Ascending aorta (tissue), 2 donors: ENCODE measurements at regions not wholly inside any gene's neighbourhood (a gene's known extent, or its start where the extent isn't known, plus 50 kb on each side); places are given as distances from the start of the nearest gene placed in this dataset.

Experiments used
- DNase-seq, 2 donors: peaks; one replicate each; pipeline ENCODE4 v3.0.0-alpha.2; 2019; ENCODE audit warnings: low spot score in 2 of 2
- H3K27ac ChIP-seq, 2 donors: fragments of 200-600 bp; sonication (generic); one replicate each; pipeline ENCODE4 v1.5.1; 2016 to 2017; ENCODE audit warnings: mild to moderate bottlenecking in 1 of 2
- H3K27me3 ChIP-seq: fragments of 200-600 bp; sonication (generic); one replicate; pipeline ENCODE4 v1.5.1; 2017
- H3K36me3 ChIP-seq, 2 donors: fragments of 200-600 bp; sonication (generic); one replicate each; pipeline ENCODE4 v1.5.1; 2016
- H3K4me1 ChIP-seq, 2 donors: fragments of 200-600 bp; sonication (generic); one replicate each; pipeline ENCODE4 v1.5.1; 2016 to 2017; ENCODE audit warnings: mild to moderate bottlenecking in 1 of 2
- H3K4me3 ChIP-seq, 2 donors: fragments of 200-600 bp; sonication (generic); one replicate each; pipeline ENCODE4 v1.5.1; 2016 to 2017; ENCODE audit warnings: mild to moderate bottlenecking in 1 of 2
- H3K9me3 ChIP-seq, 2 donors: fragments of 200-600 bp; sonication (generic); one replicate each; pipeline ENCODE4 v1.5.1; 2016
- CTCF ChIP-seq, 3 experiments: fragments of 200-600 bp in 2 of 3; fragments of 450-650 bp in 1 of 3; sonication (generic) in 2 of 3; IDR thresholded peaks; one replicate each; pipeline ENCODE4 v1.5.1; 2016 to 2019; ENCODE audit warnings: antibody characterized with exemption in 3 of 3, mild to moderate bottlenecking in 1 of 3, moderate library complexity in 1 of 3
- intact Hi-C: fragments of 100-400 bp; cut with DNase I; formaldehyde crosslinking; loops from one replicate; pipeline ENCODE4 v1.15.1; 2023

DNA sequence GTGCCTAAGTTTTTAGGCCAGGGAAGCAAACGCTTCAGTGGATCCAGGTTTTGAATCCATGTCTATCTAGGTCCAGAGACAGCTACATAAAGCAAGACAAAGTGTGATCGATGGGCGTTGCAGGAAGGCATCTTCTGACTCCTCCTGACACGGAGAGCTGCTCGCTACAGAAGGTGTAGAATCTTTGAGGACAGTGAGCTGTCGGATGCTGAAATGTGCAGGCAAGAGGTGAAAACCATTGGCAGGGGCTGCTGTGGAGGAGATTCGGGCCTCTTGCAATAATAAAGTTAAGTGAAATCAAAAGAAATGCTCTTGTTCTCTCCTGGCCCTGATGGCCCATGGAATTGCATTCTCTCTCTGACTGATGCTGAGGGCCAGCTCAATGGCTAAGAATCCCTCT lies 336.2 kb downstream of the CYRIA start:
- intact Hi-C loops: no loop called here
- H3K27me3 ChIP-seq: no peaks in the 10 kb centered on the region
- no peaks in the 10 kb centered on the region for H3K36me3 ChIP-seq

DNA sequence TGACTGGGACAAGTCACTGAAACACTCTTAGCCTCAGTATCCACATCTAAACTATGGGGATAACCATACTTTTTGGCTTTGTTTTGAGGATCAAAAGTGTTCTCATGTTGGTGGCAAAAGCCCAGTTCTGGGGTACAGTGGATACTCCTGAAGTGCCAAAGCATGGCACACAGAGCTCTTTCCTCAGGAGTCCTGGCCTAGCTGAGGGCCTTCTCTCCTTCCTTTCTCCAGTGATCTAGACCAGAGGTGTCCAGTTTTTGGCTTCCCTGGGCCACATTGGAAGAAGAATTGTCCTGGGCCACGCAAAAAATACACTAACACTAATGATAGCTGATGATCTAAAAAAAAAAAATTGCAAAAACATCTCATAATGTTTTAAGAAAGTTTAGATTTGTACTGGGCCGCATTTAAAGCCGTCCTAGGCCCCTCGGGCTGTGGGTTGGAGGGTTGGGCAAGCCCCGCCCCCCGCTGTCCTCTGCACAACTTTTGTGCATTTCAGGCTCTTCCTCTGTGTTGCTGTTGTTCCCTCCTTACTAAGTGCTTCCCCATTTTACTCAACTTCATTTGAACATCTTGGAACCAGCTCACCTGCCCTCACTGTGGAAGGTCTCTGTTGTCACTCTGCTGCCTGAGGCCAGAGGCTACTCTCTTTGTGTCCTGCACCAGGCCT lies 337.0 kb downstream of the CYRIA start:
- Histone ChIP-seq H3K27me3 (no peaks in the 10 kb centered on the region), H3K27ac (no peak overlapping the region), H3K4me1 (no peaks in the 10 kb centered on the region), H3K9me3 (no peaks in the 10 kb centered on the region), H3K36me3 (no peaks in the 10 kb centered on the region), H3K4me3 (no peak overlapping the region)
- intact Hi-C loops: no loop called here
- no peak for DNase-seq
- no peak for TF ChIP-seq CTCF (IDR thresholded peaks at IDR 0.05)

More for the DNA sequence above, 336.2 kb downstream of the CYRIA start:
- Histone ChIP-seq H3K4me1 (no peaks in the 10 kb centered on the region), H3K9me3 (no peaks in the 10 kb centered on the region), H3K27ac (no peak overlapping the region), H3K4me3 (no peak overlapping the region)
- DNase-seq: no peak
- TF ChIP-seq CTCF (IDR thresholded peaks at IDR 0.05): no peak

DNA sequence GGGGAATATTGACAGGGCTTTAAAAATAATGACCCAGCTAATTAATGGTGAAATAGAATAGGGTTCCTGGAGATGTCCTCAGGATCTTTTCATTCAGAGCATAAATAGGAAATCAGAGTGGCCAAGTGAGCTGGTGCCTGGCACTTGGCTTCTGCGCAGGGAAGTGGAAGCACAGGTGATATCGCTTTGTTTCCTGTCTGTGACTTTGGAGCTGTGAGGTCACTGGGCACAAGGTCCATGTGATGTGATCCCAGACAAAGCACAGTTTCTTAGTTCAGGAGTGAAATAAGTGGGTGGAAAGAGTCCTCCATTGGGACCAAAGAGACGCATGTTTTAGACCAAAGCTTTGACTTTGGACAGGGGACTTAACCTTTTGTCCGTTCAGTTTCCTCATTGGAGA lies 338.3 kb downstream of the CYRIA start:
- intact Hi-C loops: no loop called here
- no peaks in the 10 kb centered on the region for H3K27me3 ChIP-seq
- no peaks in the 10 kb centered on the region for H3K9me3 ChIP-seq
- H3K4me1 ChIP-seq: no peaks in the 10 kb centered on the region
- no peak overlapping the region for H3K4me3 ChIP-seq
- no peaks in the 10 kb centered on the region for H3K36me3 ChIP-seq
- no peak for TF ChIP-seq CTCF (IDR thresholded peaks at IDR 0.05)
- DNase-seq: no peak
- no peak overlapping the region for H3K27ac ChIP-seq

DNA sequence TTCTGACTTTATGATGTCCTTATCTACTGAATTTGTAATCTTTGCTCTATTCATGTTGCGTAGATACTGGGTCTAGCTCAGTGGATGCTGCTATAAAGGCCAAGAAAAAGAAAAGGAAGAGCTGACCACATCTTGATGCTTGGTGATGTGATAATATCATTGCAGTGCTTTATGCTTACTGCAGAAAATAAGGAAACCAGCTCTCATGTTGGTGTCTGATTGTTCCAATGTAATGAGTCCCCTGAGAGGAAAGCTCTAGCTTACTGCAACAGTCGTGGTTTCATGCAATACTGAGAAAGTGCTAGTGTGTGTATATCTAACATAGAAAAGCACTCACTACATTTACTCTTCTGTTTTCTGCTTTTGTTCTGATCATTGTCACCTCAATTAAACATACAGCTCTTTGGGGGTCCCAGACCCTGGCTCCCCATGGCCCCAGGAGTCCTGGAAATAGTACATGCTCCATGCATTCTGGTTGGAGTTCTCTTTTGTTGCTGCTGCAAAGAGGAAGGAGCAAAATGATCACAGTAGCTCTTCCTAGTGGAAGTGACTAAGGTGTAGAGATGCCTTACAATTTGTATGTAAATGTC lies 338.8 kb downstream of the CYRIA start:
- Histone ChIP-seq H3K36me3 (no peaks in the 10 kb centered on the region), H3K27me3 (no peaks in the 10 kb centered on the region), H3K4me1 (no peaks in the 10 kb centered on the region), H3K9me3 (no peaks in the 10 kb centered on the region), H3K27ac (no peak overlapping the region), H3K4me3 (no peak overlapping the region)
- DNase-seq: no peak
- TF ChIP-seq CTCF (IDR thresholded peaks at IDR 0.05): no peak
- intact Hi-C loops: no loop called here

GRCh38 chr2:16325976-16326510 lies 339.6 kb downstream of the CYRIA start:
- no peak overlapping the region for H3K27ac ChIP-seq
- H3K4me3 ChIP-seq: no peak overlapping the region
- intact Hi-C loops: no loop called here
- H3K9me3 ChIP-seq: no peaks in the 10 kb centered on the region
- DNase-seq: no peak
- TF ChIP-seq CTCF (IDR thresholded peaks at IDR 0.05): no peak
- no peaks in the 10 kb centered on the region for H3K4me1 ChIP-seq
- no peaks in the 10 kb centered on the region for H3K36me3 ChIP-seq
- no peaks in the 10 kb centered on the region for H3K27me3 ChIP-seq
